HCT116 (cell line): ENCODE measurements at regions not wholly inside any gene's neighbourhood (a gene's known extent, or its start where the extent isn't known, plus 50 kb on each side); places are given as distances from the start of the nearest gene placed in this dataset.

Experiments used
- CTCF ChIP-seq, 3 experiments: fragments of 200-600 bp in 1 of 3; sonication (generic) in 1 of 3; IDR thresholded peaks in 2 of 3; conservative IDR thresholded peaks in 1 of 3; 2 replicates each; pipeline ENCODE4 v1.5.1; 2012 to 2017; ENCODE audit warnings: low read depth in 2 of 3, low read length in 2 of 3, antibody characterized with exemption in 1 of 3, borderline replicate concordance in 1 of 3, control low read depth in 1 of 3, mild to moderate bottlenecking in 1 of 3, mixed read lengths in 1 of 3, mixed run types in 1 of 3, moderate library complexity in 1 of 3; ENCODE audit not compliant: insufficient read depth in 1 of 3
- RAD21 ChIP-seq: IDR thresholded peaks from 2 replicates; pipeline ENCODE4 v1.6.1; 2012; ENCODE audit warnings: low read depth, mild to moderate bottlenecking

- no peak for TF ChIP-seq RAD21
- no peak for TF ChIP-seq CTCF (IDR thresholded peaks at IDR 0.05 in 2 of 3, conservative IDR thresholded peaks at IDR 0.05 in 1 of 3; ENCODE audit: borderline replicate concordance in 1 of 3, insufficient read depth in 1 of 3, low read depth in 2 of 3, low read length in 2 of 3)
Measured at GRCh38 chr4:43992552-43992951, 456.1 kb downstream of the KCTD8 start.
